GOT3 (cell line): ENCODE measurements at regions not wholly inside any gene's neighbourhood (a gene's known extent, or its start where the extent isn't known, plus 50 kb on each side); places are given as distances from the start of the nearest gene placed in this dataset.

ENCODE experiments used
- DNase-seq: peaks from one replicate; lab custom pipeline; 2025; ENCODE audit warnings: mixed read lengths; lab: John Stamatoyannopoulos, UW

GRCh38 chr12:91968076-91968776 lies 177.4 kb downstream of the BTG1 start:
- no peak for DNase-seq

- no peak for DNase-seq
Measured at GRCh38 chr12:91967590-91967989, 178.1 kb downstream of the BTG1 start.

DNA sequence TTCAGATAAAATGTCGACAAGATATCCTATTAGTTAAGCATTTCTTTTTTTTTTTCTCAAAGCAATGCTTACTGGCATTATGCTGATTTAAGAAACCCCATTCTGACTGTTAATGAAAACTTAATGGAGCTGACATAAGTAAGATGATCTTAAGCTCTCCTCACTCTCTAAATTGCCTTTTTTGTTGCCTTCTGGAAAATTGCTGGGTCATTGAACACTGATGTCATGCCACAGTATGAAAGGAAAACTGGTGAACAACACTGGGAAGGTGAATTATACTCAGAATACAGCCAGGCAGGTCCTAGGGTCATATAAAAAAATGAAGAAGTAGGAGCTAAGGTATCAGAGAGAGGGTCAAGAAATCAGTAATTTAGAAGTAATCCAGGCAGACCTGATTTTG lies 179.9 kb downstream of the BTG1 start:
- DNase-seq: no peak

GRCh38 chr12:91964501-91964900 lies 181.1 kb downstream of the BTG1 start:
- DNase-seq: no peak

DNA sequence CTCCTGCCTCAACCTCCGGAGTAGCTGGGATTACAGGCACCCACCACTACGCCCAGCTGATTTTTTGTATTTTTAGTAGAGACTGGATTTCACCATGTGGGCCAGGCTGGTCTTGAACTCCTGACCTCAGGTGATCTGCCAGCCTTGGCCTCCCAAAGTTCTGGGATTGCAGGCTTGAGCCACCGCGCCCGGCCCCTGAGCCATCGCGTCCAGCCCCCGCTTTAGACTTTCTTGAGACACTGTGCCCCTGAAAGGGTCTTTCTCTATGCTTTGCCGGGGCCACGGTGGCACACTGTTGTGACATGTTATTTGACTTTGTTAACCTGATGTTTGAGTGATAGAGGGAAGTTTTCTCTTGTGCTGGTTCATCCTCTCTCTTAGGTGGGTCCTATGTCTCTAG lies 186.4 kb downstream of the BTG1 start:
- no peak for DNase-seq

GRCh38 chr12:91958816-91959215 lies 186.8 kb downstream of the BTG1 start:
- DNase-seq: no peak

DNA sequence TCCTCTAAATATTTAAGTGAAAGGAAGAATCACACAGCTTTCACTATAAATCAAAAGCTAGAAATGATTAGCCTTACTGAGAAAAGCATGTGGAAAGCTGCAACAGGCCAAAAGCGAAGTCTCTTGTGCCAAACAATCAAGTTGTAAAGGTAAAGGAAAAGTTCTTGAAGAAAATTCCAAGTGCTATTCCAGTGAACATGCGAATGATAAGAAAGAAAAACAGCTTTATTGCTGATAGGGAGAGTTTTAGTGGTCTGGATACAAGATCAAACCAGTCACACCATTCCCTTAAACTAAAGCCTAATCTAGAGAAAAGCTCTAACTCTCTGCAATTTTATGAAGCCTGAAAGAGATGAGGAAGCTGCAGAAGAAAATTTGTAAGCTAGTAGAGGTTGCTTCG lies 190.9 kb downstream of the BTG1 start:
- DNase-seq: no peak

GRCh38 chr12:91954326-91954725 lies 191.3 kb downstream of the BTG1 start:
- DNase-seq: no peak

- DNase-seq: no peak
Measured at GRCh38 chr12:91952916-91953315, 192.7 kb downstream of the BTG1 start.

DNA sequence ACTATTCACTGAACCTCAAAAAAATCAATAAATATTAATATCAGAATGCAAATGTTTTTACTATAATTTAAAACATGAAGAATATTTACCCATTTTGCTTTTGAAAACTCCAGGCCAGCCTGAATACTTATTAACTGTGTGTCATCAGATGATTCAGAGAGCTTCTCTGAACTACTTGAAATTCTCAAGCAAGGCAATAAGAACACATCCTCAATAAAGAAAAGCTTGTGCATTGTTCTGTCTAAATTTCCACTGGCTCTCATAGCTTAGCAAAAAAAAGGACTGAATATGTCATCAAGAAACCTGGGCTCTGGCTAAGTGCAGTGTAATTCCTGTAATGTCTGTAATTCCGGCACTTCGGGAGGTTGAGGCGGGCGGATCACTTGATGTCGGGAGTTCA lies 194.1 kb downstream of the BTG1 start:
- no peak for DNase-seq

GRCh38 chr12:91948504-91948903 lies 197.1 kb downstream of the BTG1 start:
- DNase-seq: no peak

DNA sequence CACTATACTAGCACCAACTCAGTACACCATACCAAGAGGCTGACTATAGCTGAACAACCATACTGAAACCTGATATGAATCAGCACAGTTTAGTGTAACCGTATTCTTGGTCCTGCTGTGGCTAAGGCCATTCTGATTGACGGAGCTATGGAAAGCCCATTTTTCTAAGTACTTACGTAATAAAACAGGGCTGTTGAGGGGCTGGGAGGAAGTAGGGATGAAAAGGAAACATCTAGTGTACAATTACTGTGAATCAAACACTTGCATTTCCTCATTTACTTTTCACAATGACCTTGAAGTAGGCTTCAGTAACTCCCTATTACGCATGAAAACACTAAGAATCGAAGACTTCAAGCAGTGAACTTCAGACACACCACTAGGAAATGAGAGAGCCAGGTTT lies 198.2 kb downstream of the BTG1 start:
- DNase-seq: no peak

DNA sequence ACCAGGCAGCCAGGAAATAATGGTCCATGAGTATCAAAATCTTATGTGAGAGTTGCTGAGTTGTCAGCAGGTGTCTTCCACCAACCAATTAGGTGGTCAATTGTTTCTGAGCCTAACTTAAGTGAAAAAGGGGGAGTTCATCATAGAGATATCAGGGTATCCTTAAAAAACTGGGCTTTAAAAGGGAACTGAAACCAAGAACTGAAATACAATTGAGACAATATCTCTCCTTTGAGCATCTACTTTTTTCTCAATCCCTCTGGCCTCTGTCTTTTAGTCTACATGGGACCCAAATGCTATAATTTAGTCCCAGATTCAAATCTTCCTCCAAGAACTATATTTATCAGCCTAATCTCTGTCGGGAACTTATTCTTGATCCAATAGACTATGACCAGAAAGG lies 201.0 kb downstream of the BTG1 start:
- DNase-seq: no peak

DNA sequence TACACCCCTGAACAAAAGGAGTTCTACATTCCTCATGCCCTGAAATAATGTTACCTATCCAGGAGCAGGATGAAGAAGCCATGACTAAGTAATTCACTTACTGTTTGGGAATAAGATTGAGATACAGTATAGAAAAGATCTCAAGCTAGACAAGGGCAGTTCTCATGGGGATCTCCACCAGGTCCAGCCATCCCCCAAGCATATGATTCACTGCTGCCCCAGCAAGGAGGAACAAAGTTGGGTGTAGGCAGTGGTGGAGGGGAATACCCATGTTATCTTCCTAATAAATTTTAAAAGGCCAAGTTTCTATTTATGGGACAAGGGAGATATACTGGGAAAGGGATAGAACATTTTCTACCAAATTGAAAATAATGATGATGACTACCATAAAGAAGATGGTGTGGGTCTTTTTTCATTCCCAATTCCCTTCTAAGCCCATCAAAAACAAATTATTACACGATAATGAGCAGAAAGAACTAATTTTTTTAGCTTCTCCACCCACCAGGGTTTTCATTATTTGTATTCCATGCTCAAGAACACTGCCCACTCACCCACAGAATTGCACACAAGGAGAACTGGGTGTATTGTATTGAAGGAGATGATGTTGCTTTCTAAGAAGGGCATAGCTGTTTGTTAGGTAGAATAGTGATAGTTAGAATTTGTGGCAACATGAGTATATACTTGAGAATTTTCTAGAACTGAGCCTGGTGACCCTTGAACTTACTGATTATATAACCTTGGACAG lies 204.6 kb downstream of the BTG1 start:
- no peak for DNase-seq

DNA sequence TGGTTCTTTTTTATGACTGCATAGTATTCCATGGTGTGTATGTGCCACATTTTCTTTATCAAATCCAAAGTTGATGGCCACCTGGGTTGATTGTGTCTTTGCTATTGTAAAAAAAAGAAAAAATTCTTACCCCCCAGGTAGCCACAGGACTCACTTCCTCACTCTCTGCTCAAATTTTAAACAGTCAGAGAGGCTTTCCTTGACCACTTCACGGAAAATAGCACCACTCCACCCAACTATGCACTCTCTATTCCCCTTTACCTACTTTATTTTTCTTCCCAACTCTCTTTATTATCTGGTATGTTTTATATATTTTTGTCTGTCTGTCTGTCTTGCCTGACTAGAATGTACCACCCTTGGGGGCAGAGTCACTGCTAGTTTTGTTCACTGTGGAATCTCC lies 205.3 kb downstream of the BTG1 start:
- no peak for DNase-seq

GRCh38 chr12:91937706-91938105 lies 207.9 kb downstream of the BTG1 start:
- no peak for DNase-seq

- DNase-seq: no peak
Measured at GRCh38 chr12:91937009-91937408, 208.6 kb downstream of the BTG1 start.

DNA sequence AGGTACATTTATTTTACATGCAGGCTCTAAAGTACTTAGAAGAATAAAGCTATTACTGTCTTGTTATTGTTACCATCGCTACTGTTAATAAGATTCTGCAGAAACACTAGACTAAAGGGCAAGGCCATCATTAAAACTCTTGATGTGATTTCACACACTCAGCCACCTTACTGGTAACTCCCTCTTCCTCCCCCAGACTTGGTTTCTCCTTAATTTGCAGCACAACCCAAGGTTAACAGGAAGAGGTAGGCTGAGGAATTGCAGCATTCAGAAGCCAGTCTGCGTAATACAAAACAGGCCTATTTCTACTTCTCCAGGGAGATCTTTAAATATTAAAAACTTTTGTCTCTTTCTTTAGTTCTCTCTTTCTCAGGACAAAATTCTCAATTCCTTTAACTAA lies 210.3 kb downstream of the BTG1 start:
- DNase-seq: no peak

DNA sequence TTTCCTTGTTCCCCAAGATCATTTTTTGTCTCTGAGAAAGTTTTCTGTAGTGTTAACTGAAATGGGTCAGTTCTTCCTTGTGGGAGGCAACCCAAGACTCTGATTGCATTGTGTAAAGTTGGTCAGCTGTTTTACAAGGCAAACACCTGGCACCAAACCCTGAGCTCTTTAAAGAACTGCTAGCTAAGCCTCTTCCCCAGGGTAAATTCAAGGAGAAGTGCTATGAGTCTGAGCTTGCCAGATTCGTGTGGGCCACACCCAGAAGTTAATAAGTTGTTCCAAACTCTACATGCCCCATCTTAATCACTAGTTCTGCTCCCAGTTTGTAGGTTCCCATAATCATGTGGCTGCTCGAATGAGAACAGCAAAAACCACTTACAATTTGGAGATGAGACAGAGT lies 214.5 kb downstream of the BTG1 start:
- no peak for DNase-seq

- DNase-seq: no peak
Measured at GRCh38 chr12:91928501-91928900, 217.1 kb downstream of the BTG1 start.

DNA sequence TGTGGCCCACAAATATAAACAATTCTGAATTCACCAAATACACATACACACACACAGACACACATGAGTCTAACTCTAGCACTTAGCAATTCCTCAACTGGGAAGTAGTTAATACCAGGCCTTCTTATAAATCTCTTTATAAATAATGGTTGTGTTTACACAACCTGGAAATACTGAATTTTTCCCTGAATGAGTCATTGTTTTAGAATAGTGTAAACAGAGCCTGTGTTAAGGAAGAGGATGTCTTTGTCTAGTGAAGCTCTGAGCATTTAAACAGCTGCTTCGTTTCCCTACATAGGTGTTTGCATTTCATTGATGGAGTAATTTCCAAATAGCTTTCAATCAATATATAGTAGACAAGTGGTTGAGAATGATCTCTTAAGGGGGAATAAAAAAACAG lies 218.8 kb downstream of the BTG1 start:
- DNase-seq: no peak

DNA sequence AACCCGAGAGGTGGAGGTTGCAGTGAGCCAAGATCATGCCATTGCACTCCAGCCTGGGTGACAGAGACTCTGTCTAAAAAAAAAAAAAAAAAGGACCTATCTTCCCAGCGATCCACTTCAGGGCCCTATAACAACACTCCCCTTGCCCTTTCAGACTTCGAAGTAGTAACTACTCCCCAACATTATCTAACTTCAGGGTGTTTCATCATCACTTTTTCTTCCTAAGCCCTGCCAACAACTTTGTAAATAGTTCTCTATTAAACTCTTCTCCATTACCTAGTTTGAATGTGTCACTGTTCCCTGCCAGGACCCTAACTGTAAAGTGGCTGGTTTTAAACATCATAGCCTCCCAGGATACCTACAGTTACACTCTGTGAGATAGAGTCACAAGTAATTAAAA lies 220.8 kb downstream of the BTG1 start:
- DNase-seq: no peak

GRCh38 chr12:91923864-91924263 lies 221.8 kb downstream of the BTG1 start:
- no peak for DNase-seq

DNA sequence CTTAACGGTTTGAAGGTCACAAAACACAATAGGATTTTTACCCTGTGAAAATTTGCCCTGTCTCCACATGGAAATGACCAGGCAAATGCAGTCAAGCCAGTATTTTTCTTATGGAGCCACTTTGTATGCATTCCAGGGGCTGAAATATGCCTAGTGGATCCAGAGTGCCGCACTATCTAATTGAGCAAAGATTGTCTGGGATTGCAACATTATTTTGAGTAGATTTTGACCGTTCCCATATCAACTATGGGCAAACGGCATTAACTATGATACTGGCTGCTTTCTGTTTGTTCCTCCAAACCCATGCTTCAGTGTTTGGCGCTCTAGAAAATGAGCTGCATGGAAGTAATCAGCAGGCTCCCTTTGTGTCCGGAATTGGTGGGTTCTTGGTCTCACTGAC lies 223.0 kb downstream of the BTG1 start:
- DNase-seq: no peak
